ENCODE measurements at regions not wholly inside any gene's neighbourhood (a gene's known extent, or its start where the extent isn't known, plus 50 kb on each side); places are given as distances from the start of the nearest gene placed in this dataset.

DNA sequence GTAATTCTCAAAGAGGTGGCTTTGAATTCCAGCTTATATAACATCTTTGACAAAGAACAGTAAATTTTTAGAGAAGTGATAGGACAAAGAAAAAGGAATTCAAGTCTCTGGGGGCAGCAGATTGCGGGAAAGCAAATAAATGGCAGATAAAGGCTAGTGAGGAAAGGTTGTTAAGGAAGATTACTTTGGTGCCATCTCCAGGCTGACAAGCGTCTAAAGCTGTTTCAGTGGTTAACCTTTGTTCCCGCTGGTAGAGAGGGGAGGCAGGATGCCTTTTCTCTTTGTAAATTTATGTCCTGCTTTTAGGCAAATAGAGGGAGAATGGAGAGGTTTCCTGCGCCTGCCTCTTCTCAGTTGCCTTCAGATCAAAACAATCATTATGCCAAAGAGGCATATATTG is 431.2 kb upstream of the CHST9 start:
- 80 to 86% (median 82%) methylated on average over 4 of the region's 4 CpGs for WGBS, 5 donors
- Histone ChIP-seq H3K4me1 (no peaks in the 10 kb centered on the region), H3K9me3 (no peaks in the 10 kb centered on the region), H3K36me3 (no peaks in the 10 kb centered on the region), H3K27ac (no peak overlapping the region), H3K4me3 (no peak overlapping the region), H3K27me3 (replicated peaks in 1 of 7) (no peaks in the 10 kb centered on the region)
- TF ChIP-seq, protein P1, sequence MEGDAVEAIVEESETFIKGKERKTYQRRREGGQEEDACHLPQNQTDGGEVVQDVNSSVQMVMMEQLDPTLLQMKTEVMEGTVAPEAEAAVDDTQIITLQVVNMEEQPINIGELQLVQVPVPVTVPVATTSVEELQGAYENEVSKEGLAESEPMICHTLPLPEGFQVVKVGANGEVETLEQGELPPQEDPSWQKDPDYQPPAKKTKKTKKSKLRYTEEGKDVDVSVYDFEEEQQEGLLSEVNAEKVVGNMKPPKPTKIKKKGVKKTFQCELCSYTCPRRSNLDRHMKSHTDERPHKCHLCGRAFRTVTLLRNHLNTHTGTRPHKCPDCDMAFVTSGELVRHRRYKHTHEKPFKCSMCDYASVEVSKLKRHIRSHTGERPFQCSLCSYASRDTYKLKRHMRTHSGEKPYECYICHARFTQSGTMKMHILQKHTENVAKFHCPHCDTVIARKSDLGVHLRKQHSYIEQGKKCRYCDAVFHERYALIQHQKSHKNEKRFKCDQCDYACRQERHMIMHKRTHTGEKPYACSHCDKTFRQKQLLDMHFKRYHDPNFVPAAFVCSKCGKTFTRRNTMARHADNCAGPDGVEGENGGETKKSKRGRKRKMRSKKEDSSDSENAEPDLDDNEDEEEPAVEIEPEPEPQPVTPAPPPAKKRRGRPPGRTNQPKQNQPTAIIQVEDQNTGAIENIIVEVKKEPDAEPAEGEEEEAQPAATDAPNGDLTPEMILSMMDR (IDR thresholded peaks at IDR 0.05 in 8 of 11, conservative IDR thresholded peaks at IDR 0.05 in 3 of 11), result no peak
- TF ChIP-seq POLR2AphosphoS5 (IDR thresholded peaks at IDR 0.05), result no peak
- intact Hi-C loops (cut with DNase I; ENCODE audit: low total_unique reads), result no loop called here
- DNase-seq, result no peak

DNA sequence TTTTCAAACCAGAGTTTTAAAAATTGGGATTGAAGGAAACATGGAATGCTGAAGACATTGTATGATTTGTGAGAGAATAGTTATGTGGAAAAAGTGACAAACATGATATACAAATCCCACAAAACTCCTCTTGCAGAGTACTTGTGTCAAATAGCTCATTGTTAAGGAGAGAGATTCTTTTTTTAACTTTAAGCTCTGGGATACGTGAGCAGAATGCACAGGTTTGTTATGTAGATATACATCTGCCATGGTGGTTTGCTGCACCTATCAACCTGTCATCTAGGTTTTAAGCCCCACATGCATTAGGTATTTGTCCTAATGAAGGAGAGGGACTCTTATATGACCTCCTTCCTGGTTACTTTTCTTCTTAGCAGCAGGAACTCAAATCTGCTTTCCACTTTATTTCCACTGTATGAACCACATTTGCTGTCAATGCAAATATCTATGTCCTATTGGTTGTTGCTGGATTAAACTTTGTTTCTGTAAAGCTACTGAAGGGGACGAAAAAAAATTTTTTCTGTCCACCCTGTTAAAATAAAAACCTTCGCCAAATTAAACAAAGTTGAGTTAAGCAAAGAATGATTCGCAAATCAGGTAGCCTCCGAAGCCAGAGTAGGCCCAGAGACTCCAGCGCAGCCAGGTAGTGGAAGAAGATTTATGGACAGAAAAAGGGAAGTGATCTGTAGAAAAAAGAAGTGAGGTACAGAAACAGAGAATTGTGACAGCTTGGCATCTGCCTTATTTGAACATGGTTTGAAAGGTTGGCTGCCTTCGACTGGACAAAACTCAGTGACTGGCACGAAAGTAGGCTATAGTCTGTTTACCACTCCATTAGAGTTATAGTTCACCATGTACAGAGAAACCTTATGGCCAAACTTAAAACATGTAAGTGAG is 430.1 kb upstream of the CHST9 start:
- intact Hi-C loops (cut with DNase I; ENCODE audit: low total_unique reads), result no loop called here
- 82 to 85% (median 83%) methylated on average over 8 of the region's 8 CpGs for WGBS, 5 donors
- H3K9me3 ChIP-seq, result no peaks in the 10 kb centered on the region
- H3K4me1 ChIP-seq, result no peaks in the 10 kb centered on the region
- H3K4me3 ChIP-seq, result no peak overlapping the region
- no peak for TF ChIP-seq POLR2A (IDR thresholded peaks at IDR 0.05)
- TF ChIP-seq POLR2AphosphoS5 (IDR thresholded peaks at IDR 0.05), result no peak
- TF ChIP-seq, protein P1 (IDR thresholded peaks at IDR 0.05 in 8 of 11, conservative IDR thresholded peaks at IDR 0.05 in 3 of 11), result no peak
- DNase-seq, result no peak
- no peaks in the 10 kb centered on the region for H3K36me3 ChIP-seq
- H3K27me3 ChIP-seq (replicated peaks in 1 of 7), result no peaks in the 10 kb centered on the region
- no peak overlapping the region for H3K27ac ChIP-seq

DNA sequence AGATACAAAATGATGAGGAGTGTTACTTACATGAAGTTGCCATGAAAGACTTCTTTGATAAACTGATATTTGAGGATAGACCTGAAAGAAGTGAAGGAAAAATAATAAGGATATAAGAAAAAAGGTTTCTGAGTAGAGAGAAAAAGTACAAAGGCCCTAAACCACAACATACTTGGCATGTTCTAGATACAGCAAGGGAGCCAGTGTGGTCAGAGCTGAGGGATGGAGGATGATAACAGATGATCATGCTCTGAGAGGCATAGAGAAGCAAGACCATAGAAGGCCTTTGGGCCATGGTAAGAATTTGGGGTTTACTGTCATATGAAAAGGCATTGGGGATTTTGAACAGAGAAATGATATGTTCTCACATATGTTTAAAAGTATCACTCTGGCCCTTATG is 424.1 kb upstream of the CHST9 start:
- H3K27ac ChIP-seq, result no peak overlapping the region
- no peaks in the 10 kb centered on the region for H3K4me1 ChIP-seq
- intact Hi-C loops (cut with DNase I; ENCODE audit: low total_unique reads), result loop anchor here (10.0 kb wide), 1 partner anchor 994 kb away; no protein-coding TSS in a partner anchor
- no peaks in the 10 kb centered on the region for H3K36me3 ChIP-seq
- DNase-seq, result no peak
- H3K27me3 ChIP-seq (replicated peaks in 1 of 7), result no peaks in the 10 kb centered on the region
- no peaks in the 10 kb centered on the region for H3K9me3 ChIP-seq
- no peak overlapping the region for H3K4me3 ChIP-seq
- TF ChIP-seq POLR2AphosphoS5 (IDR thresholded peaks at IDR 0.05) (no peak), POLR2A (IDR thresholded peaks at IDR 0.05) (no peak)
- TF ChIP-seq, protein P1 (IDR thresholded peaks at IDR 0.05 in 8 of 11, conservative IDR thresholded peaks at IDR 0.05 in 3 of 11), result no peak

DNA sequence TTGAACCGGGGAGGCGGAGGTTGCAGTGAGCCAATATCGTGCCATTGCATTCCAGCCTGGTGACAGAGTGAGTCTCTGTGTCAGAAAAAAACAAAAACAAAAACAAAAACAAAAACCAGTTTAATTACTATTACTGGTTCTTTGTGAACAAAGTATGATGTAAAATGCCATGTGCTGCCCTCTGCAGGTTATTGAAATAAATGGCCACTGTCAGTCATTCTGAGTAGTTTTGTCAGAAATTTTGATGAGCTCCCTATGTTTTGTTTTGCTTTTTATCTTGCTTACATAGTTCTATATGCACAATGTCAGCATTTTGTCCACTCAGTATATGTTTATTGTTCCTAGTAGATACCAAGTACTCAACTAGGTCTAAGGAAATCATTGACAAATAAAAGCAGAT is 423.6 kb upstream of the CHST9 start:
- intact Hi-C loops (cut with DNase I; ENCODE audit: low total_unique reads), result loop anchor here (10.0 kb wide), 1 partner anchor 994 kb away; no protein-coding TSS in a partner anchor
- 90 to 95% (median 93%) methylated on average over 3 of the region's 3 CpGs for WGBS, 5 donors
- TF ChIP-seq POLR2A (IDR thresholded peaks at IDR 0.05), result no peak
- TF ChIP-seq, protein P1 (IDR thresholded peaks at IDR 0.05 in 8 of 11, conservative IDR thresholded peaks at IDR 0.05 in 3 of 11), result peak in 5 of 11 experiments; percentile 18 to 32 (median 23)

More for the DNA sequence above, 423.6 kb upstream of the CHST9 start:
- no peaks in the 10 kb centered on the region for H3K4me1 ChIP-seq
- no peak overlapping the region for H3K27ac ChIP-seq
- no peak overlapping the region for H3K4me3 ChIP-seq
- no peaks in the 10 kb centered on the region for H3K36me3 ChIP-seq
- H3K9me3 ChIP-seq, result no peaks in the 10 kb centered on the region
- H3K27me3 ChIP-seq (replicated peaks in 1 of 7), result no peaks in the 10 kb centered on the region
- no peak for DNase-seq

All from spleen (tissue), 11 donors.